Stomach smooth muscle (tissue), 2 donors: ENCODE measurements at regions not wholly inside any gene's neighbourhood (a gene's known extent, or its start where the extent isn't known, plus 50 kb on each side); places are given as distances from the start of the nearest gene placed in this dataset.

Experiments
- H3K27ac ChIP-seq: one replicate; pipeline ENCODE4 v1.7.0; 2013; ENCODE audit warnings: mild to moderate bottlenecking, low read length, inconsistent platforms
- H3K27me3 ChIP-seq, 2 donors: one replicate each; pipeline ENCODE4 v1.7.0; 2013; ENCODE audit warnings: low read length in 2 of 2; ENCODE audit not compliant: insufficient read depth in 2 of 2, control insufficient read depth in 1 of 2
- H3K36me3 ChIP-seq, 2 donors: one replicate each; pipeline ENCODE4 v1.7.0; 2013; ENCODE audit warnings: low read length in 2 of 2; ENCODE audit not compliant: control insufficient read depth in 2 of 2, insufficient read depth in 2 of 2
- H3K4me1 ChIP-seq: one replicate; pipeline ENCODE4 v1.7.0; 2013; ENCODE audit warnings: low read length; ENCODE audit not compliant: control insufficient read depth, insufficient read depth
- H3K4me3 ChIP-seq, 2 donors: one replicate each; pipeline ENCODE4 v1.7.0; 2013; ENCODE audit warnings: low read length in 2 of 2
- H3K9ac ChIP-seq, 2 donors: one replicate each; pipeline ENCODE4 v1.7.0; 2013; ENCODE audit warnings: low read length in 2 of 2, mild to moderate bottlenecking in 1 of 2
- H3K9me3 ChIP-seq, 2 donors: one replicate each; pipeline ENCODE4 v1.7.0; 2013; ENCODE audit warnings: low read length in 2 of 2; ENCODE audit not compliant: control insufficient read depth in 2 of 2
- donor health status: healthy.
- donor health status: Pancreatic carcinoma.

- Histone ChIP-seq H3K4me3 (no peak overlapping the region), H3K4me1 (no peaks in the 10 kb centered on the region), H3K27me3 (no peaks in the 10 kb centered on the region), H3K9ac (no peak overlapping the region), H3K27ac (no peak overlapping the region), H3K36me3 (no peaks in the 10 kb centered on the region), H3K9me3 (no peaks in the 10 kb centered on the region)
Measured at GRCh38 chr3:24641628-24642027, 147.0 kb upstream of the THRB start.

- no peak overlapping the region for H3K9ac ChIP-seq
- H3K4me3 ChIP-seq = no peak overlapping the region
- H3K36me3 ChIP-seq = no peaks in the 10 kb centered on the region
- H3K9me3 ChIP-seq = no peaks in the 10 kb centered on the region
- H3K27ac ChIP-seq = no peak overlapping the region
- H3K27me3 ChIP-seq = no peaks in the 10 kb centered on the region
- H3K4me1 ChIP-seq = no peaks in the 10 kb centered on the region
Measured at GRCh38 chr3:24645047-24645446, 150.4 kb upstream of the THRB start.

GRCh38 chr3:24646790-24647189, 152.1 kb upstream of the THRB start:
- no peaks in the 10 kb centered on the region for H3K9me3 ChIP-seq
- no peaks in the 10 kb centered on the region for H3K4me1 ChIP-seq
- no peak overlapping the region for H3K4me3 ChIP-seq
- H3K9ac ChIP-seq = no peak overlapping the region
- H3K27ac ChIP-seq = no peak overlapping the region
- no peaks in the 10 kb centered on the region for H3K36me3 ChIP-seq
- no peaks in the 10 kb centered on the region for H3K27me3 ChIP-seq

- H3K27ac ChIP-seq = no peak overlapping the region
- H3K4me1 ChIP-seq = no peaks in the 10 kb centered on the region
- no peak overlapping the region for H3K9ac ChIP-seq
- H3K9me3 ChIP-seq = no peaks in the 10 kb centered on the region
- H3K27me3 ChIP-seq = no peaks in the 10 kb centered on the region
- no peak overlapping the region for H3K4me3 ChIP-seq
- H3K36me3 ChIP-seq = no peaks in the 10 kb centered on the region
Measured at GRCh38 chr3:24648063-24648462, 153.4 kb upstream of the THRB start.

GRCh38 chr3:24650839-24651238, 156.2 kb upstream of the THRB start:
- no peak overlapping the region for H3K9ac ChIP-seq
- H3K27me3 ChIP-seq = no peaks in the 10 kb centered on the region
- H3K9me3 ChIP-seq = peaks cover 0 to 3% of the 10 kb centered on the region in 2 donors
- H3K36me3 ChIP-seq = no peaks in the 10 kb centered on the region
- H3K27ac ChIP-seq = no peak overlapping the region
- H3K4me1 ChIP-seq = no peaks in the 10 kb centered on the region
- H3K4me3 ChIP-seq = no peak overlapping the region

GRCh38 chr3:24657870-24658510, 163.3 kb upstream of the THRB start:
- H3K27me3 ChIP-seq = no peaks in the 10 kb centered on the region
- peaks cover 0 to 6% of the 10 kb centered on the region in 2 donors for H3K9me3 ChIP-seq
- H3K4me1 ChIP-seq = no peaks in the 10 kb centered on the region
- no peak overlapping the region for H3K27ac ChIP-seq
- H3K4me3 ChIP-seq = no peak overlapping the region
- H3K9ac ChIP-seq = no peak overlapping the region
- H3K36me3 ChIP-seq = no peaks in the 10 kb centered on the region

GRCh38 chr3:24661175-24661584, 166.5 kb upstream of the THRB start:
- Histone ChIP-seq H3K27ac (no peak overlapping the region), H3K27me3 (no peaks in the 10 kb centered on the region), H3K36me3 (no peaks in the 10 kb centered on the region), H3K4me3 (no peak overlapping the region), H3K9ac (no peak overlapping the region), H3K4me1 (no peaks in the 10 kb centered on the region), H3K9me3 (no peaks in the 10 kb centered on the region)

GRCh38 chr3:24662449-24663345, 168.0 kb upstream of the THRB start:
- H3K27ac ChIP-seq = no peak overlapping the region
- H3K27me3 ChIP-seq = no peaks in the 10 kb centered on the region
- H3K9ac ChIP-seq = no peak overlapping the region
- no peaks in the 10 kb centered on the region for H3K9me3 ChIP-seq
- no peaks in the 10 kb centered on the region for H3K36me3 ChIP-seq
- no peaks in the 10 kb centered on the region for H3K4me1 ChIP-seq
- no peak overlapping the region for H3K4me3 ChIP-seq

GRCh38 chr3:24663406-24663805, 168.8 kb upstream of the THRB start:
- Histone ChIP-seq H3K27ac (no peak overlapping the region), H3K4me1 (no peaks in the 10 kb centered on the region), H3K9me3 (no peaks in the 10 kb centered on the region)

GRCh38 chr3:24668039-24668438, 173.4 kb upstream of the THRB start:
- H3K27me3 ChIP-seq = no peaks in the 10 kb centered on the region
- H3K36me3 ChIP-seq = no peaks in the 10 kb centered on the region
- H3K4me1 ChIP-seq = no peaks in the 10 kb centered on the region
- no peak overlapping the region for H3K9ac ChIP-seq
- no peak overlapping the region for H3K27ac ChIP-seq
- H3K9me3 ChIP-seq = no peaks in the 10 kb centered on the region
- H3K4me3 ChIP-seq = no peak overlapping the region

More at GRCh38 chr3:24663406-24663805, 168.8 kb upstream of the THRB start:
- Histone ChIP-seq H3K9ac (no peak overlapping the region), H3K27me3 (no peaks in the 10 kb centered on the region), H3K4me3 (no peak overlapping the region), H3K36me3 (no peaks in the 10 kb centered on the region)

- Histone ChIP-seq H3K27ac (no peak overlapping the region), H3K9ac (no peak overlapping the region), H3K4me1 (no peaks in the 10 kb centered on the region), H3K9me3 (no peaks in the 10 kb centered on the region), H3K27me3 (no peaks in the 10 kb centered on the region), H3K36me3 (no peaks in the 10 kb centered on the region), H3K4me3 (no peak overlapping the region)
Measured at GRCh38 chr3:24670871-24671270, 176.2 kb upstream of the THRB start.
